Germinal center (tissue), 1 donor: ENCODE measurements at regions not wholly inside any gene's neighbourhood (a gene's known extent, or its start where the extent isn't known, plus 50 kb on each side); places are given as distances from the start of the nearest gene placed in this dataset.
"Not testable (repeated sequence)": the region's sequence is repeated elsewhere in the genome, so short reads cannot be mapped to it uniquely, and the experiment has no call there.

Source experiments
- DNase-seq: peaks from one replicate; pipeline ENCODE4 v3.0.0; 2012; ENCODE audit warnings: mixed read lengths, low spot score

GRCh38 chr7:19533266-19533665, 175.6 kb downstream of the POLR1F start:
- DNase-seq: no peak

GRCh38 chr7:19530852-19531251, 178.0 kb downstream of the POLR1F start:
- no peak for DNase-seq

- DNase-seq: no peak
Observed at GRCh38 chr7:19530261-19530660, 178.6 kb downstream of the POLR1F start.

GRCh38 chr7:19526639-19527038, 182.2 kb downstream of the POLR1F start:
- no peak for DNase-seq

- DNase-seq: no peak
Observed at GRCh38 chr7:19522486-19522885, 186.4 kb downstream of the POLR1F start.

GRCh38 chr7:19520392-19520791, 188.4 kb downstream of the POLR1F start:
- DNase-seq: no peak

GRCh38 chr7:19519443-19520021, 189.3 kb downstream of the POLR1F start:
- no peak for DNase-seq

- not testable (repeated sequence) for DNase-seq
Observed at GRCh38 chr7:19517546-19517945, 191.3 kb downstream of the POLR1F start.

GRCh38 chr7:19508821-19509220, 200.0 kb downstream of the POLR1F start:
- no peak for DNase-seq

- DNase-seq: no peak
Observed at GRCh38 chr7:19508124-19508523, 200.7 kb downstream of the POLR1F start.

GRCh38 chr7:19491821-19492452, 216.9 kb downstream of the POLR1F start:
- peak; percentile 9 for DNase-seq

- no peak for DNase-seq
Observed at GRCh38 chr7:19491371-19491770, 217.5 kb downstream of the POLR1F start.

- DNase-seq: no peak
Observed at GRCh38 chr7:19489162-19489820, 219.5 kb downstream of the POLR1F start.

GRCh38 chr7:19488056-19488455, 220.8 kb downstream of the POLR1F start:
- no peak for DNase-seq

- DNase-seq: no peak
Observed at GRCh38 chr7:19482628-19483027, 226.2 kb downstream of the POLR1F start.

GRCh38 chr7:19480383-19480782, 228.5 kb downstream of the POLR1F start:
- no peak for DNase-seq

GRCh38 chr7:19470031-19470430, 238.8 kb downstream of the POLR1F start:
- no peak for DNase-seq

GRCh38 chr7:19465861-19466260, 243.0 kb downstream of the POLR1F start:
- no peak for DNase-seq

- DNase-seq: no peak
Observed at GRCh38 chr7:19464751-19465150, 244.1 kb downstream of the POLR1F start.

GRCh38 chr7:19464241-19464640, 244.6 kb downstream of the POLR1F start:
- DNase-seq: no peak

GRCh38 chr7:19463581-19463980, 245.3 kb downstream of the POLR1F start:
- DNase-seq: no peak

- no peak for DNase-seq
Observed at GRCh38 chr7:19455623-19456022, 253.2 kb downstream of the POLR1F start.

- no peak for DNase-seq
Observed at GRCh38 chr7:19448091-19448490, 260.7 kb downstream of the POLR1F start.
